Gastrocnemius medialis (tissue), 4 donors: ENCODE measurements at regions not wholly inside any gene's neighbourhood (a gene's known extent, or its start where the extent isn't known, plus 50 kb on each side); places are given as distances from the start of the nearest gene placed in this dataset.

Experiments used
- ATAC-seq, 2 donors: fragments of 150-250 bp; one replicate each; pipeline ENCODE4 v1.9.1; 2016
- DNase-seq, 2 donors: peaks; one replicate each; pipeline ENCODE4 v3.0.0-alpha.2; 2019
- H3K27ac ChIP-seq, 4 donors: fragments of 200-600 bp; sonication (generic); 1 replicate in 1 of 4; 2 replicates in 3 of 4; pipeline ENCODE4 v1.5.1; 2016 to 2018; ENCODE audit warnings: mild to moderate bottlenecking in 2 of 4, moderate library complexity in 1 of 4
- H3K27me3 ChIP-seq, 3 donors: fragments of 200-600 bp; sonication (generic) in 2 of 3; 1 replicate in 1 of 3; 2 replicates in 2 of 3; pipeline versions ENCODE4 v1.5.1 to v1.6.0; 2016 to 2019; ENCODE audit warnings: mild to moderate bottlenecking in 1 of 3, moderate library complexity in 1 of 3
- H3K36me3 ChIP-seq, 2 donors: fragments of 200-600 bp; sonication (generic) in 1 of 2; one replicate each; pipeline ENCODE4 v1.5.1; 2017 to 2018
- H3K4me1 ChIP-seq, 2 donors: fragments of 200-600 bp; sonication (generic) in 1 of 2; one replicate each; pipeline ENCODE4 v1.5.1; 2016 to 2017; ENCODE audit warnings: mild to moderate bottlenecking in 2 of 2
- H3K4me3 ChIP-seq, 4 donors: fragments of 200-600 bp; sonication (generic) in 3 of 4; 1 replicate in 1 of 4; 2 replicates in 3 of 4; pipeline ENCODE4 v1.5.1; 2016 to 2019; ENCODE audit warnings: mild to moderate bottlenecking in 2 of 4
- H3K9me3 ChIP-seq, 3 donors: fragments of 200-600 bp; sonication (generic) in 2 of 3; 1 replicate in 1 of 3; 2 replicates in 2 of 3; pipeline ENCODE4 v1.5.1; 2016 to 2019
- POLR2A ChIP-seq, 2 donors: fragments of 450-650 bp; IDR thresholded peaks; one replicate each; pipeline ENCODE4 v1.6.1; 2017; ENCODE audit warnings: antibody characterized with exemption in 2 of 2, mild to moderate bottlenecking in 2 of 2, moderate library complexity in 2 of 2
- in situ Hi-C, 4 donors: fragments of 200-750 bp; cut with MboI; loops; one replicate each; pipeline versions ENCODE4 v1.15.0 to v1.8.0; 2017; ENCODE audit warnings: low sequenced_read_pairs in 4 of 4
- intact Hi-C: fragments of 100-400 bp; cut with DNase I; formaldehyde crosslinking; loops from one replicate; pipeline ENCODE4 v1.15.1; 2023; ENCODE audit warnings: low total_unique reads
- TF ChIP-seq, protein P1 (sequence below), 5 experiments: fragments of 450-650 bp in 3 of 5; fragments of 200-600 bp in 2 of 5; sonication (generic) in 2 of 5; IDR thresholded peaks in 4 of 5; conservative IDR thresholded peaks in 1 of 5; 1 replicate in 4 of 5; 2 replicates in 1 of 5; pipeline ENCODE4 v1.5.1; 2016 to 2019; ENCODE audit warnings: antibody characterized with exemption in 5 of 5, mild to moderate bottlenecking in 3 of 5, moderate library complexity in 3 of 5

DNA sequence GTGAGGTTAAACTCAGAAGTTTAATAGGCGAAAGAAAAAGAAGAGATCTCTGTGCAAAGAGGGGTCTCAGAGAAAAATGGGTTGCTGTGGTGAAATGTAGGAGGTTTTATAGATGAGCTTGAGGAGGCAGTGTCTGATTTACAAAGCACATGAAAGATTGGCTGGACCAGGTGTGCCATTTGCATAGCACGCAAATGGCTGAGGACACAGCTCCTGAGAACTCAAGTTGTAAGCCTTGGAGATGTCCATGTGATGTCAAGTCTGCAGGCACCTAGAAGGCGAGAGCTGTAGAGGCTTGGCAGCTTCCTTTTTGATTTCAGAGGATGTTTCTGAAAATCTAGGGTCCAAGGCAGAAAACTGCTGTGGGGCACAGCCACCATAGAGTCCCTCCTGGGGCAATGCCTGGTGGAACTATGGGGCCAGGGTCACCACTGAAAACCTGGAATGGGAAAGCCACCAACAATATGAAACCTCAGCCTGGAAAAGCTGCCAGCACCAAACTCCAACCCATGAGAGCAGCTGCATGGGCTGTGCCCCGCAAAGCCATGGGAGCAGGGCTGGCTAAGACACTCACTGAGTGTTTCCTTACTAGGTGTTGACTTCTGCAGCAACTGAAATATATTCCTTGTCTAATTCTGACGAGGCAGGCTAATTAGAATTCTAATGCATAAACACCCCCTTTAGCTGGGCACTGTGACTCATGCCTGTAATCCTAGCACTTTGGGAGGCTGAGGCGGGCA is 96.9 kb upstream of the TNS3 start:
- Histone ChIP-seq H3K9me3 (no peaks in the 10 kb centered on the region), H3K27me3 (no peaks in the 10 kb centered on the region), H3K36me3 (no peaks in the 10 kb centered on the region), H3K4me3 (no peak overlapping the region), H3K27ac (no peak overlapping the region), H3K4me1 (no peaks in the 10 kb centered on the region)
- DNase-seq = no peak
- TF ChIP-seq POLR2A (IDR thresholded peaks at IDR 0.05) = no peak
- TF ChIP-seq, protein P1, sequence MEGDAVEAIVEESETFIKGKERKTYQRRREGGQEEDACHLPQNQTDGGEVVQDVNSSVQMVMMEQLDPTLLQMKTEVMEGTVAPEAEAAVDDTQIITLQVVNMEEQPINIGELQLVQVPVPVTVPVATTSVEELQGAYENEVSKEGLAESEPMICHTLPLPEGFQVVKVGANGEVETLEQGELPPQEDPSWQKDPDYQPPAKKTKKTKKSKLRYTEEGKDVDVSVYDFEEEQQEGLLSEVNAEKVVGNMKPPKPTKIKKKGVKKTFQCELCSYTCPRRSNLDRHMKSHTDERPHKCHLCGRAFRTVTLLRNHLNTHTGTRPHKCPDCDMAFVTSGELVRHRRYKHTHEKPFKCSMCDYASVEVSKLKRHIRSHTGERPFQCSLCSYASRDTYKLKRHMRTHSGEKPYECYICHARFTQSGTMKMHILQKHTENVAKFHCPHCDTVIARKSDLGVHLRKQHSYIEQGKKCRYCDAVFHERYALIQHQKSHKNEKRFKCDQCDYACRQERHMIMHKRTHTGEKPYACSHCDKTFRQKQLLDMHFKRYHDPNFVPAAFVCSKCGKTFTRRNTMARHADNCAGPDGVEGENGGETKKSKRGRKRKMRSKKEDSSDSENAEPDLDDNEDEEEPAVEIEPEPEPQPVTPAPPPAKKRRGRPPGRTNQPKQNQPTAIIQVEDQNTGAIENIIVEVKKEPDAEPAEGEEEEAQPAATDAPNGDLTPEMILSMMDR (IDR thresholded peaks at IDR 0.05 in 4 of 5, conservative IDR thresholded peaks at IDR 0.05 in 1 of 5) = no peak
- in situ Hi-C loops (no loop called here), intact Hi-C loops (no loop called here)
- ATAC-seq = no peak

DNA sequence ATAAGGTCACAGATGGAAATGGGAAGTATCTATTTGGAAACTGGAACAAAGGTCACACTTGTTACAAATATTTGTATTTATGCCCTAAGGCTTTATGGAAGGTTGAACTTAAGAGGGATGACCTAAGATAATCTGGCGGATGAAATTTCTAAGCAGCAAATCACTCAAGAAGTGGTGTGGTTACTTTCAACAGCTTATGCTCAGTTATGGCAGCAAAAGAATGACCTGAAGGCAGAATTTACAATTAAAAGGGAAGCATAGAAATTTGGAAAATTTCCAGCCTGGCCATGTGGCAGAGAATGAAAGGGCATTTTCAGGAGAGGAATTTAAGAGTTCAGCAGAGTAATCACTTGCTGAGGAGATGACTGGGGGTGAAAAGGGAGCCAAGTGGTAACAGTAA is 95.8 kb upstream of the TNS3 start:
- DNase-seq (no peak), ATAC-seq (no peak)
- H3K9me3 ChIP-seq = no peaks in the 10 kb centered on the region
- TF ChIP-seq POLR2A (IDR thresholded peaks at IDR 0.05) = no peak
- TF ChIP-seq, protein P1 (IDR thresholded peaks at IDR 0.05 in 4 of 5, conservative IDR thresholded peaks at IDR 0.05 in 1 of 5) = no peak
- intact Hi-C loops = no loop called here
- no peaks in the 10 kb centered on the region for H3K4me1 ChIP-seq
- no peak overlapping the region for H3K4me3 ChIP-seq
- in situ Hi-C loops = no loop called here
- no peaks in the 10 kb centered on the region for H3K27me3 ChIP-seq
- H3K27ac ChIP-seq = no peak overlapping the region
- no peaks in the 10 kb centered on the region for H3K36me3 ChIP-seq

DNA sequence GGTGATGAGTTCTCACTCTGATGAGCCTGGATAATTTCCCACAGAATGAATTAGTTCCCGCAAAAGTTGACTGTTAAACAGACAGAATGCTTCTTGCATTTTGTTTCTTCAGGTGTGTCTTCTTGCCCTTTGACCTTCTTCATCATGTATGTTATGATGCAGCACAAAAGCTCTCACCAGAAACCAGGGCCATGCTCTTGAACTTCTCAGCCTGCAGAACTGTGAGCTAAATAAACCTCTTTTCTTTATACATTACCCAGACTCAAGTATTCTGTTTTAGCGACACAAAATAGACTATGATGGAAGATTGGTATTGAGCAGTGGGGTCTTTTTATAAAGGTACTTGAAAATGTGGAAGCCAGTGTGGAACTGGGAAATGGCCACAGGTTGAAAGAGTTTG is 95.2 kb upstream of the TNS3 start:
- no peak for TF ChIP-seq POLR2A (IDR thresholded peaks at IDR 0.05)
- TF ChIP-seq, protein P1 (IDR thresholded peaks at IDR 0.05 in 4 of 5, conservative IDR thresholded peaks at IDR 0.05 in 1 of 5) = no peak
- DNase-seq (no peak), ATAC-seq (no peak)
- H3K4me1 ChIP-seq = no peaks in the 10 kb centered on the region
- H3K4me3 ChIP-seq = no peak overlapping the region
- intact Hi-C loops = no loop called here
- H3K9me3 ChIP-seq = no peaks in the 10 kb centered on the region
- in situ Hi-C loops = no loop called here
- no peaks in the 10 kb centered on the region for H3K27me3 ChIP-seq
- H3K36me3 ChIP-seq = no peaks in the 10 kb centered on the region
- no peak overlapping the region for H3K27ac ChIP-seq

DNA sequence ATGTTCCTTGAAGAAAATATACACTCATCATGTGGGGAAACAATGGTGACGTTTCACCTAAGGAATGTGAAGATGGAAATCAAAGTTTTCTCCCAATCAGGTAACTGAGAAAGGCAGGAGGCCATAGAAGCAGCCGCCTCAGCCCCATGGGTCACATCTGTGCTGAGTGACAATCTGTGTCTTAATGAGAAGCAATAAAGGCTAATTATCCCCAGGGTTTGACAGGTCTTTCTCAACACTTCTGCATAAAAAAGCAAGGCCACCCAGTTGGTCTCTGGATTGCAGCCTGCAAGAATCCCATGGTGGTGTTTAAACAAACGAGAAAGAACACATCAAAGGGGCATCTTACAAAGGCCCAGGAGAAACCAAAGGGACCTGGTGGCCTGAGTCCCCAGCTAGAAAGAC is 91.1 kb upstream of the TNS3 start:
- Histone ChIP-seq H3K27me3 (no peaks in the 10 kb centered on the region), H3K9me3 (no peaks in the 10 kb centered on the region), H3K4me3 (no peak overlapping the region), H3K27ac (no peak overlapping the region), H3K4me1 (peaks cover 3 to 8% of the 10 kb centered on the region in 2 donors), H3K36me3 (no peaks in the 10 kb centered on the region)
- TF ChIP-seq POLR2A (IDR thresholded peaks at IDR 0.05) = no peak
- TF ChIP-seq, protein P1 (IDR thresholded peaks at IDR 0.05 in 4 of 5, conservative IDR thresholded peaks at IDR 0.05 in 1 of 5) = no peak
- no peak for ATAC-seq
- in situ Hi-C loops = no loop called here
- no peak for DNase-seq
- intact Hi-C loops = no loop called here
